ENCODE measurements at regions not wholly inside any gene's neighbourhood (a gene's known extent, or its start where the extent isn't known, plus 50 kb on each side); places are given as distances from the start of the nearest gene placed in this dataset.
"Not testable (repeated sequence)": the region's sequence is repeated elsewhere in the genome, so short reads cannot be mapped to it uniquely, and the experiment has no call there.

- intact Hi-C loops (cut with DNase I) = no loop called here
- no peak for DNase-seq (ENCODE audit: low spot score)
Observed at GRCh38 chr6:125354649-125355048, 52.9 kb upstream of the HDDC2 start.

GRCh38 chr6:125356884-125357283 is 55.1 kb upstream of the HDDC2 start:
- DNase-seq (ENCODE audit: low spot score) = no peak
- intact Hi-C loops (cut with DNase I) = no loop called here

- DNase-seq (ENCODE audit: low spot score) = no peak
Observed at GRCh38 chr6:125357515-125358256, 55.9 kb upstream of the HDDC2 start.

GRCh38 chr6:125358898-125359297 is 57.1 kb upstream of the HDDC2 start:
- no peak for DNase-seq (ENCODE audit: low spot score)
- intact Hi-C loops (cut with DNase I) = no loop called here

More at GRCh38 chr6:125357515-125358256, 55.9 kb upstream of the HDDC2 start:
- intact Hi-C loops (cut with DNase I) = no loop called here

- intact Hi-C loops (cut with DNase I) = no loop called here
- DNase-seq (ENCODE audit: low spot score) = no peak
Observed at GRCh38 chr6:125361868-125362267, 60.1 kb upstream of the HDDC2 start.

GRCh38 chr6:125363039-125363823 is 61.5 kb upstream of the HDDC2 start:
- DNase-seq (ENCODE audit: low spot score) = peak; percentile 83
- intact Hi-C loops (cut with DNase I) = no loop called here

GRCh38 chr6:125363824-125364165 is 62.0 kb upstream of the HDDC2 start:
- peak; percentile 88 for DNase-seq (ENCODE audit: low spot score)
- intact Hi-C loops (cut with DNase I) = no loop called here

GRCh38 chr6:125365230-125365629 is 63.5 kb upstream of the HDDC2 start:
- intact Hi-C loops (cut with DNase I) = no loop called here
- no peak for DNase-seq (ENCODE audit: low spot score)

- intact Hi-C loops (cut with DNase I) = loop anchor here in 1 of 2 donors (2.0 kb wide), 1 partner anchor 18 kb away; no protein-coding TSS in a partner anchor
- DNase-seq (ENCODE audit: low spot score) = peak; percentile 68
Observed at GRCh38 chr6:125367036-125367782, 65.4 kb upstream of the HDDC2 start.

- intact Hi-C loops (cut with DNase I) = no loop called here
- DNase-seq (ENCODE audit: low spot score) = no peak
Observed at GRCh38 chr6:125370343-125370742, 68.6 kb upstream of the HDDC2 start.

GRCh38 chr6:125375013-125375412 is 73.2 kb upstream of the HDDC2 start:
- no peak for DNase-seq (ENCODE audit: low spot score)
- intact Hi-C loops (cut with DNase I) = no loop called here

GRCh38 chr6:125375821-125376220 is 74.1 kb upstream of the HDDC2 start:
- intact Hi-C loops (cut with DNase I) = no loop called here
- no peak for DNase-seq (ENCODE audit: low spot score)

- intact Hi-C loops (cut with DNase I) = no loop called here
- DNase-seq (ENCODE audit: low spot score) = no peak
Observed at GRCh38 chr6:125377621-125378020, 75.9 kb upstream of the HDDC2 start.

GRCh38 chr6:125379174-125379573 is 77.4 kb upstream of the HDDC2 start:
- DNase-seq (ENCODE audit: low spot score) = no peak
- intact Hi-C loops (cut with DNase I) = no loop called here

- DNase-seq (ENCODE audit: low spot score) = no peak
- intact Hi-C loops (cut with DNase I) = no loop called here
Observed at GRCh38 chr6:125380474-125380873, 78.7 kb upstream of the HDDC2 start.

- intact Hi-C loops (cut with DNase I); DNase-seq (ENCODE audit: low spot score): not testable (repeated sequence)
Observed at GRCh38 chr6:125386337-125386736, 84.6 kb upstream of the HDDC2 start.

GRCh38 chr6:125392682-125393081 is 90.9 kb upstream of the HDDC2 start:
- intact Hi-C loops (cut with DNase I) = no loop called here
- DNase-seq (ENCODE audit: low spot score) = no peak

- intact Hi-C loops (cut with DNase I) = no loop called here
- no peak for DNase-seq (ENCODE audit: low spot score)
Observed at GRCh38 chr6:125393449-125393858, 91.7 kb upstream of the HDDC2 start.

GRCh38 chr6:125406741-125407140 is 105.0 kb upstream of the HDDC2 start:
- DNase-seq (ENCODE audit: low spot score) = no peak
- intact Hi-C loops (cut with DNase I) = no loop called here

GRCh38 chr6:125414507-125414906 is 112.7 kb upstream of the HDDC2 start:
- DNase-seq (ENCODE audit: low spot score) = no peak
- intact Hi-C loops (cut with DNase I) = no loop called here
